Upper lobe of left lung (tissue), 4 donors: ENCODE measurements at regions not wholly inside any gene's neighbourhood (a gene's known extent, or its start where the extent isn't known, plus 50 kb on each side); places are given as distances from the start of the nearest gene placed in this dataset.

Experiments used
- CTCF ChIP-seq, 6 experiments: fragments of 450-650 bp in 4 of 6; fragments of 200-600 bp in 2 of 6; sonication (generic) in 2 of 6; IDR thresholded peaks; one replicate each; pipeline ENCODE4 v1.5.1; 2016 to 2019; ENCODE audit warnings: antibody characterized with exemption in 6 of 6
- POLR2A ChIP-seq, 4 donors: fragments of 450-650 bp; IDR thresholded peaks; one replicate each; pipeline ENCODE4 v1.5.1; 2016 to 2017; ENCODE audit warnings: antibody characterized with exemption in 4 of 4, mild to moderate bottlenecking in 2 of 4

GRCh38 chr2:212908682-212909435 lies 242.6 kb downstream of the IKZF2 start:
- TF ChIP-seq CTCF (IDR thresholded peaks at IDR 0.05): no peak
- no peak for TF ChIP-seq POLR2A (IDR thresholded peaks at IDR 0.05)
